ENCODE measurements at regions not wholly inside any gene's neighbourhood (a gene's known extent, or its start where the extent isn't known, plus 50 kb on each side); places are given as distances from the start of the nearest gene placed in this dataset.
A peak's percentile ranks its signal among the peaks of the same experiment; 100 is the strongest.

DNA sequence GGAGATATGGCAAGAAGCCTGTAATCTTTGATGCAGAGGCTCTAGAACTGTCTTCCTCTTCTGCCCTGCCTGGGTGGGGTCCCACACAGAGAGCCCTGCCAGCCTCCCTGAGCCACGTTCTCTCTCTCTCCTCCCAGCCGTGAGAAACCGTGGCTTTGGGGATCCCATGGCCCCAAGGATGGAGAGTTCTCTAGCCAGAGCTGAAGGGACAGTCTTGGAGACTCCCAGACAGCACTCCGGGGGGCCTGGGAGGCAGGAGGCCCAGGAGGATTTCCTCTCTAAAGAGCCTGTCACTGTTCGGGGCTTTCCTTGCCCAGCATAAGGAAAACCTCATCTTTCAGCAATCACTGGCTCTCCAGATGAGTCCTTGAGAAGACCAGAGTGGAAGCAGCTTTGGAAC, 227.1 kb downstream of the ARHGAP12 start:
- Histone ChIP-seq H3K4me3 (no peak overlapping the region), H3K4me1 (peaks cover 60% of the 10 kb centered on the region), H3K36me3 (no peaks in the 10 kb centered on the region), H3K27ac (peak overlapping the region; percentile 46), H3K27me3 (no peaks in the 10 kb centered on the region), H3K9me3 (no peaks in the 10 kb centered on the region)
- DNase-seq (ENCODE audit: low spot score in 2 of 2), result no peak
- 25% methylated on average over 5 of the region's 5 CpGs for WGBS
- TF ChIP-seq POLR2A (IDR thresholded peaks at IDR 0.05) (no peak), EP300 (IDR thresholded peaks at IDR 0.05) (no peak), POLR2AphosphoS5 (IDR thresholded peaks at IDR 0.05) (no peak)
- TF ChIP-seq, protein P1, sequence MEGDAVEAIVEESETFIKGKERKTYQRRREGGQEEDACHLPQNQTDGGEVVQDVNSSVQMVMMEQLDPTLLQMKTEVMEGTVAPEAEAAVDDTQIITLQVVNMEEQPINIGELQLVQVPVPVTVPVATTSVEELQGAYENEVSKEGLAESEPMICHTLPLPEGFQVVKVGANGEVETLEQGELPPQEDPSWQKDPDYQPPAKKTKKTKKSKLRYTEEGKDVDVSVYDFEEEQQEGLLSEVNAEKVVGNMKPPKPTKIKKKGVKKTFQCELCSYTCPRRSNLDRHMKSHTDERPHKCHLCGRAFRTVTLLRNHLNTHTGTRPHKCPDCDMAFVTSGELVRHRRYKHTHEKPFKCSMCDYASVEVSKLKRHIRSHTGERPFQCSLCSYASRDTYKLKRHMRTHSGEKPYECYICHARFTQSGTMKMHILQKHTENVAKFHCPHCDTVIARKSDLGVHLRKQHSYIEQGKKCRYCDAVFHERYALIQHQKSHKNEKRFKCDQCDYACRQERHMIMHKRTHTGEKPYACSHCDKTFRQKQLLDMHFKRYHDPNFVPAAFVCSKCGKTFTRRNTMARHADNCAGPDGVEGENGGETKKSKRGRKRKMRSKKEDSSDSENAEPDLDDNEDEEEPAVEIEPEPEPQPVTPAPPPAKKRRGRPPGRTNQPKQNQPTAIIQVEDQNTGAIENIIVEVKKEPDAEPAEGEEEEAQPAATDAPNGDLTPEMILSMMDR (IDR thresholded peaks at IDR 0.05), result no peak

DNA sequence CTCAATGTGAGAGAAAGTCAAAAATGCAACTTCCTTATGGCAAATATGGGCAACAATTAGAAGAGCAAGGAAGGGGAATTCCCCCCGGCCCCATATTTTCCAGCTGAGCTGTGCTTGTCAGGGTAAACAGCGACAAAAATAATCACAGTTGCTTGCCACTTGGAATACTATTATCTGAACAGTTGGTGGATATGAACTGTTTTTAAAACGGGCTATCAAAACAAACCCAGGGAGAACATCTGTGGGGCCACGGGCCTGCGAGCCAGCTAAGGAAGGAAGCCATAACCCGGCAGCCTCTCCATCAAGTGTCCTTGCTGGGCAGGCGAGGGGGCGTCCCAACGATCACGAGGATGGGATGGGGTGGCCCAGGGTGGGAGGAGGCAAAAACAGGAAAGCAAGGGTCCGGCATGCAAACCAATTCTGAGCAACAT, 228.4 kb downstream of the ARHGAP12 start:
- Histone ChIP-seq H3K9me3 (no peaks in the 10 kb centered on the region), H3K4me1 (peaks cover 57% of the 10 kb centered on the region), H3K36me3 (no peaks in the 10 kb centered on the region), H3K27ac (peak overlapping the region; percentile 18), H3K4me3 (no peak overlapping the region), H3K27me3 (no peaks in the 10 kb centered on the region)
- TF ChIP-seq POLR2AphosphoS5 (IDR thresholded peaks at IDR 0.05), result no peak
- TF ChIP-seq, protein P1 (IDR thresholded peaks at IDR 0.05), result no peak
- TF ChIP-seq EP300 (IDR thresholded peaks at IDR 0.05), result no peak
- DNase-seq (ENCODE audit: low spot score in 2 of 2), result no peak
- 52% methylated on average over 9 of the region's 11 CpGs for WGBS

DNA sequence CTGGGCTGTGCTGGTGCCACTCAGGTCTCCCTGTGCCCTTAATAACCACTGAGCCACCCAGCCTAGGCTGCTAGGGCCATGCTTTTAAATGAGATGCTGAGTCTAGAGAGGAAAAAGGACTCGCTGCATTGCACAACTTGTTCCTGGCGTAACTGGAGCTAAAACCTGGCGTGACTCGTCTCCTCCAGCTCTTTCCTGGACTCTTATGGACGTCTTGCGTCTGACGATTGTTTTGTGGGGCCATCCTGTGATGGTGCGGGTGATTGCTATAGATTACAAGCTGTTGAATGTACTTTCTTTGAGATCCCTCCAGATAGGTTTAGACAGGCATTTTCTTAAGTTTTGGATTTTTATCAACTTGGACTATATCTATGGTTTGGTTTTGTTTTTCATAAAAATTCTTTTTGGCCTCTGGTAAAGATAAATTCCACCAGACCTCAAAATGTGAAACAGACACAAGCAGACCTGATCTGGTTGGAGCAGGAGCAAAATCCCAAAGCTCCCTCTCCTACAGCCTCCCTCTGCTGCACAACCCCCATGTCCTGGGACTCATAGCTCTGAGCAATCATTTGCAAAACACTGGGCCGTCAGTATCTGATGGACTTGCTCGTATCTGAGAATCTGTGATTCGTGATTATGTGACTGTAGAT, 230.3 kb downstream of the ARHGAP12 start:
- Histone ChIP-seq H3K4me1 (peaks cover 61% of the 10 kb centered on the region), H3K9me3 (no peaks in the 10 kb centered on the region), H3K4me3 (peak overlapping the region; percentile 19), H3K36me3 (no peaks in the 10 kb centered on the region), H3K27me3 (no peaks in the 10 kb centered on the region), H3K27ac (peak overlapping the region; percentile 92)
- TF ChIP-seq EP300 (IDR thresholded peaks at IDR 0.05) (no peak), POLR2A (IDR thresholded peaks at IDR 0.05) (no peak), POLR2AphosphoS5 (IDR thresholded peaks at IDR 0.05) (no peak)
- TF ChIP-seq, protein P1 (IDR thresholded peaks at IDR 0.05), result no peak
- WGBS, result 40% methylated on average over 11 of the region's 11 CpGs
- DNase-seq (ENCODE audit: low spot score in 2 of 2), result peak; percentile 85 to 89

DNA sequence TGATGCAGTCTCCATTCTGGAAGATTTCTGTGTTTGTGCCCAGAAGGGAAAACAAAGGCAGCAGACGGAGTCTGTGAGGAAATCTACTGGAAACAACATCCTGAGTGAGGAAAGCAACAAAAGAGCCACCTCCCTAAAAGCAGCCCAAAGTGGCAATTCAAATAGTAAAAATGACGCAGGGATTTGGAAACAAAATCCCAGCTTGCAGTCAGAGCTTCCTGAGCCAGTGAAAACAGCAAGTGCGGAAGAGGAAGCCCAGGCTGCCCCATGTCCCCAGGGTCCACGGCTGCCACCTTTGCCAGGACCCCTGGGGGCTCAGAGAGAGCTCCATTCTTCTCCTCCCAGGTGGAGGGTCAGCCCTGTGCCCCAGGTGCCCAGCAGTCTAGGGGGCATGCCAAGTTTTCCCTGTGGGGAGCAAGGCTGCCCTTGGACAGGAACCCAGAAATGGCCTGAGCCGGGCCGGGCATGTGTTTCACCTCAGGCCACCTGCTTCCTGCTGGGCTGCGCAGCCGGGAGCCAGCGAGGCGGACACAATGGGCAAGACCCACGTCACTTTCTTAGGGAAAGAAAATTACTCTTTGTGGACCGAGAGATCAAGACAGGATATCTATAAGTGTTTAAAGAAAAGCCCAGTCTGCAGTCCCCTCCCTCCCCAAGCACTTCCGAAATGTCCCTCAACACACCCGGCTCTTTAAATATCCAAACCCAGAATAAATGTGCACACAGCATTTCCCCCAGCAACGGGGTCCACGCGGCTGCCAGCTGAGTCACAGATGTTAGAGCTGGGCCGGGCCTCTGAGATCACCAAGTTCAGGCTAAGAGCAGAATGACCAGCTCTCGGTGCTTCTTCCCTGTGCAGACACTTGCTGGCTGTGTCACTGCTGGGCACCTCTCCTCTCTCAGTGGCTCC, 231.1 kb downstream of the ARHGAP12 start:
- Histone ChIP-seq H3K4me3 (peak overlapping the region; percentile 19), H3K27me3 (no peaks in the 10 kb centered on the region), H3K36me3 (no peaks in the 10 kb centered on the region), H3K4me1 (peaks cover 61% of the 10 kb centered on the region), H3K9me3 (no peaks in the 10 kb centered on the region), H3K27ac (peak overlapping the region; percentile 92)
- DNase-seq (ENCODE audit: low spot score in 2 of 2), result peak; percentile 93 to 94
- WGBS, result 16% methylated on average over 15 of the region's 19 CpGs
- TF ChIP-seq POLR2AphosphoS5 (IDR thresholded peaks at IDR 0.05), result peak in 1 of 3 donors; percentile 69
- TF ChIP-seq EP300 (IDR thresholded peaks at IDR 0.05), result no peak
- TF ChIP-seq, protein P1 (IDR thresholded peaks at IDR 0.05), result no peak
- TF ChIP-seq POLR2A (IDR thresholded peaks at IDR 0.05), result peak in 1 of 2 donors; percentile 3
